NCI-H2227 treated with DMSO at 0.1 percent for 48 hours (cell line): ENCODE measurements at regions not wholly inside any gene's neighbourhood (a gene's known extent, or its start where the extent isn't known, plus 50 kb on each side); places are given as distances from the start of the nearest gene placed in this dataset.
A peak's percentile ranks its signal among the peaks of the same experiment; 100 is the strongest.

Experiments used
- DNase-seq: peaks from one replicate; lab custom pipeline; 2025; lab: John Stamatoyannopoulos, UW

GRCh38 chr7:42858570-42858969, 53.3 kb downstream of the C7orf25 start:
- no peak for DNase-seq

DNA sequence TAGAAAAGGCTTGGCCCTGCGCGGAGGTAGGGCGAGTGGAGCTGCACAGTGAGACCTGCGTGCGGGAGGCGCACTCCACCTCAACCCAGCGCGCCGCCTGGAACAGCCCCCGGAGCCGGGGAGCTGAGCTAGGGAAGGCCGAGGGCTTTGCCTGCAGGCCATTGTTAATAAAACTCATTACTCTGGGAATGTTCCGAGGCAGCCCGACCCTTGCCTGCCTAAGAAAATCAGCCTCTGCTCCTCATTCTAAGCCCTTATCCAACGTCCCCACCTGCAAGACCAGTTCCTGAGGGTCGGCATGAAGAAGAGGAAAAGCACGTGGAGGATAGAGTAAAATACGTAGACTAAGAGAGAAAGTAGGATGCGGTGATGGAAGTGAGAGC, 55.3 kb downstream of the C7orf25 start:
- no peak for DNase-seq

DNA sequence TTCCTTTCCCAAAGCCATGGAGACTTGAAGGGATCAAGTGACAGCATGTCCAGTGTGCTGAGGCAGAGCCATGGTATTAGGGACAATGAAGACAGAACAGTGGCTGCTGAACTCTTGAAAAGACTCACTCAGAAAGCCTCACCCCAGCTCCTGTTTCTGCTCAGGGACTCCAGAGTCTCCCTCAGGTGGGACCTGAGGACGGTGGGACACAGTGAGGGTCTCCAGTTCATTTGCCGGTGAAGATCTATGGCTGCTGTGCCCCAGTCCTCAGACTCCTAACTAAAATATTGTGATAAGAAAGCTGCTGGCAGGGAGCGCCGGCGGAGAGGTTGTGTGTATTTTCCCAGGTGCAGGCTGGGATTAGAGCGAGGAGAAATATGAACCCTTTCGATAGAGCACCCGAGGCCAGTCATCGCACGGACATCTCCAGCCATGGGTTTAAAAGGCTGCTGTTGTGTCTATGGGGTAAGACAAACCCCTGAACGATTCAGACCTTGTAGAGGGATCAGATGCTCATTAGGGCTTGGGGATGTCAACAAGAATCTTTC, 57.2 kb downstream of the C7orf25 start:
- DNase-seq, result no peak

DNA sequence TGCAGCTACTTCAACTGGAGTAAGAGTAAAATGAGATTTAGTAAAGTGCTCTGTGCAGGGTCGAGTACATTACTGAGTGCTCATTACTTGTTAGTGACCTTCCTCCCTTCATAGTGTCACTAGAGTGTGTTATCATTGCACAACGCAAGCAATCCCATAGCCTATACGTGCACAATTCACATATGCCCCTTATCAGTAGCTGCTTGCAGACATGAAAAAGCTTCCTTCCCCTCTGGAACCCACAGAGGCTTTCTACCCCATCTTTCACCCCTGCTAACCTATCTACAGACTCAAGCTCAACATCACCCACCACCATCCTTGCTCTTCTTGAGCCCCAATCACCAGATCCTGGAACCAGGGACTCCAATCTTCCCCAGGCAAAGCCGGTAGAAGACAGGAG, 59.3 kb downstream of the C7orf25 start:
- no peak for DNase-seq

GRCh38 chr7:42843205-42843800, 68.6 kb downstream of the C7orf25 start:
- DNase-seq, result peak; percentile 23

DNA sequence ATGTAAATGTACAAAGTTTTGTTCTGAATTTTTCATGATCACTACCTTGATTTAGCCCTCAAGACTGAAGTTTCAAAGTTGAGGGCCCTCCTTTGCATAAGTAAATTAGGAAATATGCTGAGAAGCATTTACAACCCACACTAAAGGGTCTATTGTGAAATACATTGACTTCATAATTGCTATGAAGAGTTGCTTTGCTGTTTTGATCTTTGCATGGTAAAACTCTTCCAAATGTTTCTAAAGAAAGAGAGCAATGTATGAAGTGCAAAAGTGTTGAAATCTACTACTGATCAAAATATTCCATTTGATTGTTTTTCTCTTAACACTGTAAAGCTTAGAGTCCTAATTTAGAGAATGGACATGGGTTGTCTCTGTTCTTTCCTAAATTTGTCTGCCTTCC, 77.2 kb downstream of the C7orf25 start:
- no peak for DNase-seq

DNA sequence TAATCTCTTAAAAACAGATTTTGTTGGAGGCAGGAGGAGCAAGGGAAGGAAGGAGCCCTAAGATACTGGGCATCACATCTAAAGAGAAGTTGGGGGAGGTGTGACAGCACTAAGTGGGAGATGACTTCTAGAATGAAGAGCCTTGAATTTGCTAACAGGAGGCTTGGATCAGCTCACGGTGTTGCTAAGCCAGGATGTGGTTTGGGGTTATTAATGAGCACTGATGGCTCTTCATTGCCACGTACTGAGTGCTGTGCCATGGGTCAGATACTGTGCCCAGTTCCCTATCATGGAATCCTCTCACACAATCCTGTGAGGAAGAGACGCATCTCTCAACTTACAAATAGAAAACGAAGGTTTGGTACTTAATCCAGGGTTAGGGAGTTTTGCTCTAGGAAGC, 78.5 kb downstream of the C7orf25 start:
- DNase-seq, result no peak

GRCh38 chr7:42832667-42833066, 79.2 kb downstream of the C7orf25 start:
- no peak for DNase-seq

- DNase-seq, result no peak
Measured at GRCh38 chr7:42831718-42832522, 80.0 kb downstream of the C7orf25 start.

- DNase-seq, result no peak
Measured at GRCh38 chr7:42831006-42831717, 80.7 kb downstream of the C7orf25 start.

GRCh38 chr7:42812779-42813178, 99.1 kb downstream of the C7orf25 start:
- no peak for DNase-seq

- no peak for DNase-seq
Measured at GRCh38 chr7:42805601-42806000, 106.3 kb downstream of the C7orf25 start.

DNA sequence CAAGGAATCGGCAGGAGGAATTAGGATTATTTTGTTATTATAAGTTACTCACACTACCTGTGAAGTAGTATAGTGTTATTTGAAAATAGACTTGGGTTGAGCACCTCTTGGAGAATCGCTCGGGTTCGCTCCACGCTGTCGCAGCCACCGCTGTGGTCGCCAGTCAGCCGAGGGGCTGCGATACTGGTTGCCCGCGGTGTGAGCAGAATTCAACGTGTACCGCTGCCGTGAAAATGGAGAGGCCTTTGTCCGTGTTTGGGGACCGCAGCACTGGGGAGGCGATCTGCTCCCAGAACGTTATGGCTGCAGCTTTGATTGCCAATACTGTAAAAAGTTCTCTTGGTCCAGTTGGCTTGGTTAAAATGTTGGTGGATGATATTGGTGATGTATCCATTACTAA, 117.2 kb downstream of the C7orf25 start:
- no peak for DNase-seq

GRCh38 chr7:42792841-42793240, 119.0 kb downstream of the C7orf25 start:
- no peak for DNase-seq

- DNase-seq, result no peak
Measured at GRCh38 chr7:42790196-42790595, 121.7 kb downstream of the C7orf25 start.

GRCh38 chr7:42774436-42774835, 137.4 kb downstream of the C7orf25 start:
- no peak for DNase-seq

GRCh38 chr7:42770114-42770513, 141.8 kb downstream of the C7orf25 start:
- no peak for DNase-seq

DNA sequence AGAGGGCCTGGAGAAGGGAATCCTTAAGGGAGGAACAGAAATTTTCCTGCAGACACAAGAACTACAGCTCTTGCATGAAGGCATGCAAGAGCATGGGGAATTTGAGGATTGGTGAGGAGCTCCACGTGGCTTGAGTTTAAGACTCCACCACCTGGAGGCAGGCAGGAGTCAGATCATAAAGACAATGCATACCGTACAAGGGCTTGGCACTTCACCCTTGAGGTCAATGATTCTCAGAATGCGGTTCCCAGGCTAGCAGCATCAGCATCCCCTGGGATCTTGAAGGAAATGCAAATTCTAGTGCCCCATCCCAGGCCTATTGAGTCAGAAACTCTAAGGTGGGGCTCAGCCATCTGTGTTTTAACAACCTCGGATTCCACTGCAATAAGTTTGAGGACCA, 143.8 kb downstream of the C7orf25 start:
- DNase-seq, result no peak

DNA sequence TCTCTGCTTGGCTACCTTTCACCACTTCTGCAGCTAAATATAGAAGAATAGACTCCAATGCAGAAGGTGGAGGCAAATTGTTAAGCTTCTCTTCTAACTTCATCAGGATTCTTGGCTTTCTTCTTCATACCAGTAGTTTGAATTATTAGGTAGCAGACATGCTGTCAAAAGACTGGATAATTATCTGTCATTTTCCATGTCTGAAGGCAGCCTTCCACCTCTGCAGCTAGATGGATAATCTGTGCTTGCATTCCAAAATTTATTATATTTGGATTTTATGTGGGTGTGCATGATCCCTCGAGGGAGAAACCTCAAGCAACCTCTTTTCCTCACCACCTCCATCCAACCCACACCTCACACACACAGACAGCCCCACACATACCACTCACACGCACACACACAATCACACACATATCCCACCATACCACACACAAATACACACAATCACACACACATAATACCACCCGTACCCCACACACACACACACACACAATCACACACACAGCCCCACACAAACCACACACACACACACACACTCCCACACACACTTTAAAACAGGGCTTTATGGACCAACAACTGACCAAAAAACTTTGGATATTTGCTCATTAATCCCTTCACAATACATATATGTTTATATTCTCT, 145.0 kb downstream of the C7orf25 start:
- no peak for DNase-seq

- no peak for DNase-seq
Measured at GRCh38 chr7:42765931-42766330, 145.9 kb downstream of the C7orf25 start.

- DNase-seq, result no peak
Measured at GRCh38 chr7:42763137-42763551, 148.7 kb downstream of the C7orf25 start.

DNA sequence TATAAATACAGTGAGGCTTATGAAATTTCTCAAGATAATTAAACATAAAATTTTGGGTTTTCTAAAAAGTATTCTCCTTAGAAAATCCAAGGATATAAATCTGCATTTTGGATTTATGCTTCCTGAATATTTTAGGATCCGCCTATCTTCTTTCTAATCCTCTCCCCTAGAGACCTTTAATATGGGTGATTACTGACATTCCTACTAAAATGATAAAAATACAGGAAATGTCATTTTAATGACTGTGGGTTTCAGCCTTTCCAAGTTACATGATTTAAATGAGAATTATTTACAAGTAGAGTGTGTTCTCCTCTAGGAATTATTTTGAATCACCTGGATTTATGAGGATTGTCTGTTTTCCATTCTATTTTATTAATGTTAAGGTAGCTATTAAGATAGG, 150.4 kb downstream of the C7orf25 start:
- no peak for DNase-seq
